Fibroblast of skin of right biceps (primary cell): ENCODE measurements at regions not wholly inside any gene's neighbourhood (a gene's known extent, or its start where the extent isn't known, plus 50 kb on each side); places are given as distances from the start of the nearest gene placed in this dataset.

Experiments used
- DNase-seq: peaks from one replicate; pipeline ENCODE4 v3.0.0-alpha.2; 2013

- peak; percentile 23 for DNase-seq
Measured at GRCh38 chr9:80890124-80890523, 799.2 kb downstream of the TLE1 start.

- DNase-seq, result no peak
Measured at GRCh38 chr9:80885894-80886293, 803.5 kb downstream of the TLE1 start.

GRCh38 chr9:80883826-80884579, 805.3 kb downstream of the TLE1 start:
- no peak for DNase-seq

GRCh38 chr9:80883426-80883825, 805.9 kb downstream of the TLE1 start:
- no peak for DNase-seq

- DNase-seq, result no peak
Measured at GRCh38 chr9:80881940-80882339, 807.4 kb downstream of the TLE1 start.

- DNase-seq, result no peak
Measured at GRCh38 chr9:80881320-80881719, 808.0 kb downstream of the TLE1 start.

- peak; percentile 9 for DNase-seq
Measured at GRCh38 chr9:80878556-80878955, 810.8 kb downstream of the TLE1 start.

- DNase-seq, result no peak
Measured at GRCh38 chr9:80875947-80876346, 813.4 kb downstream of the TLE1 start.

- peak; percentile 94 for DNase-seq
Measured at GRCh38 chr9:80874276-80874675, 815.1 kb downstream of the TLE1 start.

GRCh38 chr9:80873861-80874260, 815.5 kb downstream of the TLE1 start:
- peak; percentile 91 for DNase-seq

GRCh38 chr9:80871596-80871995, 817.8 kb downstream of the TLE1 start:
- peak; percentile 9 for DNase-seq

- peak; percentile 82 for DNase-seq
Measured at GRCh38 chr9:80867731-80868130, 821.6 kb downstream of the TLE1 start.

- DNase-seq, result peak; percentile 63
Measured at GRCh38 chr9:80866576-80867227, 822.6 kb downstream of the TLE1 start.

GRCh38 chr9:80866121-80866520, 823.2 kb downstream of the TLE1 start:
- no peak for DNase-seq

- no peak for DNase-seq
Measured at GRCh38 chr9:80843028-80843427, 846.3 kb downstream of the TLE1 start.

- DNase-seq, result peak; percentile 4
Measured at GRCh38 chr9:80842389-80842788, 847.0 kb downstream of the TLE1 start.

GRCh38 chr9:80841888-80842287, 847.5 kb downstream of the TLE1 start:
- no peak for DNase-seq

- peak; percentile 13 for DNase-seq
Measured at GRCh38 chr9:80839821-80840675, 849.3 kb downstream of the TLE1 start.

- no peak for DNase-seq
Measured at GRCh38 chr9:80836013-80836412, 853.3 kb downstream of the TLE1 start.

GRCh38 chr9:80831751-80832150, 857.6 kb downstream of the TLE1 start:
- DNase-seq, result no peak

- DNase-seq, result no peak
Measured at GRCh38 chr9:80811656-80812055, 877.7 kb downstream of the TLE1 start.

GRCh38 chr9:80811003-80811402, 878.3 kb downstream of the TLE1 start:
- DNase-seq, result peak; percentile 13

GRCh38 chr9:80806671-80807070, 882.7 kb downstream of the TLE1 start:
- no peak for DNase-seq

- no peak for DNase-seq
Measured at GRCh38 chr9:80804873-80805272, 884.5 kb downstream of the TLE1 start.
